ENCODE measurements at regions not wholly inside any gene's neighbourhood (a gene's known extent, or its start where the extent isn't known, plus 50 kb on each side); places are given as distances from the start of the nearest gene placed in this dataset.

DNA sequence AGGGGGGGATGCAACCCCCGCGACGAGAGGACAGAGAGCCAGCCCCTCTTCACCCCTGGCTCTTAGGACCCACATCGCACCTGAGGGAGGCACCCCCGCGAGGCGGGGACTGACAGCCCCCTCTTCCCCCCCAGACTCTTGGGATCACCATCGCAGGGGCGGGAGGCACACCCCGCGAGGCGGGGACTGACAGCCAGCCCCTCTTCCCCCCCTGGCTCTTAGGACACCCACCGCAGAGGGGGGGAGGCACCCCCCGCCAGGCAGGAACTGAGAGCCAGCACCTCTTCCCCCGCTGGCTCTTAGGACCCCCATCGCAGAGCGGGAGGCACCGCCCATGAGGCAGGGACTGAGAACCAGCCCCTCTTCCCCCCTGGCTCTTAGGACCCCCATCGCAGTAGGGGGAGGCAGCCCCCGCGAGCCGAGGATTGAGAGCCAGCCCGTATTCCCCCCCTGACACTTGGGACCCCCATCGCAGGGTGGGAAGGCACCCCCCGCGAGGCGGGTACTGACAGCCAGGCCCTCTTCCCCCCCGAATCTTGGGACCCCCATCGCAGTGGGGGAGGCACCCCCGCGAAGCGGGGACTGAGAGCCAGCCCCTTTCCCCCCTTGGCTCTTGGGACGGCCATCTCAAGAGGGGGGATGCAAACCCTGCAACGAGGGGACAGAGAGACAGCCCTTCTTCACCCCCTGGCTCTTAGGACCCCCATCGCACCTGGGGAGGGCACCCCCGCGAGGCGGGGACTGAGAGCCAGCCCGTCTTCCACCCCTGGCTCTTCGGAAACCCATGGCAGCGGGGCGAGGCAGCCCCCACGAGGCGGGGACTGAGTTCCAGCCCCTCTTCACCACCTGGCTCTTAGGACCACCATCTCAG, 2425.1 kb upstream of the PCDH20 start:
- no peak for ATAC-seq
- TF ChIP-seq, protein P1, sequence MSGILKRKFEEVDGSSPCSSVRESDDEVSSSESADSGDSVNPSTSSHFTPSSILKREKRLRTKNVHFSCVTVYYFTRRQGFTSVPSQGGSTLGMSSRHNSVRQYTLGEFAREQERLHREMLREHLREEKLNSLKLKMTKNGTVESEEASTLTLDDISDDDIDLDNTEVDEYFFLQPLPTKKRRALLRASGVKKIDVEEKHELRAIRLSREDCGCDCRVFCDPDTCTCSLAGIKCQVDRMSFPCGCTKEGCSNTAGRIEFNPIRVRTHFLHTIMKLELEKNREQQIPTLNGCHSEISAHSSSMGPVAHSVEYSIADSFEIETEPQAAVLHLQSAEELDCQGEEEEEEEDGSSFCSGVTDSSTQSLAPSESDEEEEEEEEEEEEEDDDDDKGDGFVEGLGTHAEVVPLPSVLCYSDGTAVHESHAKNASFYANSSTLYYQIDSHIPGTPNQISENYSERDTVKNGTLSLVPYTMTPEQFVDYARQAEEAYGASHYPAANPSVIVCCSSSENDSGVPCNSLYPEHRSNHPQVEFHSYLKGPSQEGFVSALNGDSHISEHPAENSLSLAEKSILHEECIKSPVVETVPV (CRISPR knock-in tag; IDR thresholded peaks at IDR 0.05) = no peak
- TF ChIP-seq TOX (CRISPR knock-in tag; IDR thresholded peaks at IDR 0.05; ENCODE audit: borderline replicate concordance) (no peak), GLIS3 (CRISPR knock-in tag; IDR thresholded peaks at IDR 0.05) (no peak), RARB (CRISPR knock-in tag; IDR thresholded peaks at IDR 0.05) (no peak), ISL1 (CRISPR knock-in tag; IDR thresholded peaks at IDR 0.05) (no peak), ZNF565 (CRISPR knock-in tag; conservative IDR thresholded peaks at IDR 0.05; ENCODE audit: low read depth) (no peak), ZFP30 (CRISPR knock-in tag; IDR thresholded peaks at IDR 0.05) (no peak), PPARA (CRISPR knock-in tag; IDR thresholded peaks at IDR 0.05; ENCODE audit: borderline replicate concordance) (no peak), ZNF70 (CRISPR knock-in tag; IDR thresholded peaks at IDR 0.05) (no peak), BACH2 (CRISPR knock-in tag; IDR thresholded peaks at IDR 0.05; ENCODE audit: borderline replicate concordance) (no peak), ZFP3 (CRISPR knock-in tag; IDR thresholded peaks at IDR 0.05) (no peak), SNAI2 (CRISPR knock-in tag; IDR thresholded peaks at IDR 0.05) (no peak), ESRRG (CRISPR knock-in tag; IDR thresholded peaks at IDR 0.05) (no peak), OSR1 (CRISPR knock-in tag; IDR thresholded peaks at IDR 0.05) (no peak), CSDC2 (CRISPR knock-in tag; IDR thresholded peaks at IDR 0.05) (no peak)
- TF ChIP-seq, protein P2, sequence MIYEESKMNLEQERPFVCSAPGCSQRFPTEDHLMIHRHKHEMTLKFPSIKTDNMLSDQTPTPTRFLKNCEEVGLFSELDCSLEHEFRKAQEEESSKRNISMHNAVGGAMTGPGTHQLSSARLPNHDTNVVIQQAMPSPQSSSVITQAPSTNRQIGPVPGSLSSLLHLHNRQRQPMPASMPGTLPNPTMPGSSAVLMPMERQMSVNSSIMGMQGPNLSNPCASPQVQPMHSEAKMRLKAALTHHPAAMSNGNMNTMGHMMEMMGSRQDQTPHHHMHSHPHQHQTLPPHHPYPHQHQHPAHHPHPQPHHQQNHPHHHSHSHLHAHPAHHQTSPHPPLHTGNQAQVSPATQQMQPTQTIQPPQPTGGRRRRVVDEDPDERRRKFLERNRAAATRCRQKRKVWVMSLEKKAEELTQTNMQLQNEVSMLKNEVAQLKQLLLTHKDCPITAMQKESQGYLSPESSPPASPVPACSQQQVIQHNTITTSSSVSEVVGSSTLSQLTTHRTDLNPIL (CRISPR knock-in tag; IDR thresholded peaks at IDR 0.05; ENCODE audit: low read depth) = no peak
- TF ChIP-seq, protein P3, sequence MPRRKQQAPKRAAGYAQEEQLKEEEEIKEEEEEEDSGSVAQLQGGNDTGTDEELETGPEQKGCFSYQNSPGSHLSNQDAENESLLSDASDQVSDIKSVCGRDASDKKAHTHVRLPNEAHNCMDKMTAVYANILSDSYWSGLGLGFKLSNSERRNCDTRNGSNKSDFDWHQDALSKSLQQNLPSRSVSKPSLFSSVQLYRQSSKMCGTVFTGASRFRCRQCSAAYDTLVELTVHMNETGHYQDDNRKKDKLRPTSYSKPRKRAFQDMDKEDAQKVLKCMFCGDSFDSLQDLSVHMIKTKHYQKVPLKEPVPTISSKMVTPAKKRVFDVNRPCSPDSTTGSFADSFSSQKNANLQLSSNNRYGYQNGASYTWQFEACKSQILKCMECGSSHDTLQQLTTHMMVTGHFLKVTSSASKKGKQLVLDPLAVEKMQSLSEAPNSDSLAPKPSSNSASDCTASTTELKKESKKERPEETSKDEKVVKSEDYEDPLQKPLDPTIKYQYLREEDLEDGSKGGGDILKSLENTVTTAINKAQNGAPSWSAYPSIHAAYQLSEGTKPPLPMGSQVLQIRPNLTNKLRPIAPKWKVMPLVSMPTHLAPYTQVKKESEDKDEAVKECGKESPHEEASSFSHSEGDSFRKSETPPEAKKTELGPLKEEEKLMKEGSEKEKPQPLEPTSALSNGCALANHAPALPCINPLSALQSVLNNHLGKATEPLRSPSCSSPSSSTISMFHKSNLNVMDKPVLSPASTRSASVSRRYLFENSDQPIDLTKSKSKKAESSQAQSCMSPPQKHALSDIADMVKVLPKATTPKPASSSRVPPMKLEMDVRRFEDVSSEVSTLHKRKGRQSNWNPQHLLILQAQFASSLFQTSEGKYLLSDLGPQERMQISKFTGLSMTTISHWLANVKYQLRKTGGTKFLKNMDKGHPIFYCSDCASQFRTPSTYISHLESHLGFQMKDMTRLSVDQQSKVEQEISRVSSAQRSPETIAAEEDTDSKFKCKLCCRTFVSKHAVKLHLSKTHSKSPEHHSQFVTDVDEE (CRISPR knock-in tag; IDR thresholded peaks at IDR 0.05) = no peak
- TF ChIP-seq, protein P4, sequence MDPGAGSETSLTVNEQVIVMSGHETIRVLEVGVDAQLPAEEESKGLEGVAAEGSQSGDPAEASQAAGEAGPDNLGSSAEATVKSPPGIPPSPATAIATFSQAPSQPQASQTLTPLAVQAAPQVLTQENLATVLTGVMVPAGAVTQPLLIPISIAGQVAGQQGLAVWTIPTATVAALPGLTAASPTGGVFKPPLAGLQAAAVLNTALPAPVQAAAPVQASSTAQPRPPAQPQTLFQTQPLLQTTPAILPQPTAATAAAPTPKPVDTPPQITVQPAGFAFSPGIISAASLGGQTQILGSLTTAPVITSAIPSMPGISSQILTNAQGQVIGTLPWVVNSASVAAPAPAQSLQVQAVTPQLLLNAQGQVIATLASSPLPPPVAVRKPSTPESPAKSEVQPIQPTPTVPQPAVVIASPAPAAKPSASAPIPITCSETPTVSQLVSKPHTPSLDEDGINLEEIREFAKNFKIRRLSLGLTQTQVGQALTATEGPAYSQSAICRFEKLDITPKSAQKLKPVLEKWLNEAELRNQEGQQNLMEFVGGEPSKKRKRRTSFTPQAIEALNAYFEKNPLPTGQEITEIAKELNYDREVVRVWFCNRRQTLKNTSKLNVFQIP (CRISPR knock-in tag; IDR thresholded peaks at IDR 0.05; ENCODE audit: borderline replicate concordance, low read depth) = no peak

DNA sequence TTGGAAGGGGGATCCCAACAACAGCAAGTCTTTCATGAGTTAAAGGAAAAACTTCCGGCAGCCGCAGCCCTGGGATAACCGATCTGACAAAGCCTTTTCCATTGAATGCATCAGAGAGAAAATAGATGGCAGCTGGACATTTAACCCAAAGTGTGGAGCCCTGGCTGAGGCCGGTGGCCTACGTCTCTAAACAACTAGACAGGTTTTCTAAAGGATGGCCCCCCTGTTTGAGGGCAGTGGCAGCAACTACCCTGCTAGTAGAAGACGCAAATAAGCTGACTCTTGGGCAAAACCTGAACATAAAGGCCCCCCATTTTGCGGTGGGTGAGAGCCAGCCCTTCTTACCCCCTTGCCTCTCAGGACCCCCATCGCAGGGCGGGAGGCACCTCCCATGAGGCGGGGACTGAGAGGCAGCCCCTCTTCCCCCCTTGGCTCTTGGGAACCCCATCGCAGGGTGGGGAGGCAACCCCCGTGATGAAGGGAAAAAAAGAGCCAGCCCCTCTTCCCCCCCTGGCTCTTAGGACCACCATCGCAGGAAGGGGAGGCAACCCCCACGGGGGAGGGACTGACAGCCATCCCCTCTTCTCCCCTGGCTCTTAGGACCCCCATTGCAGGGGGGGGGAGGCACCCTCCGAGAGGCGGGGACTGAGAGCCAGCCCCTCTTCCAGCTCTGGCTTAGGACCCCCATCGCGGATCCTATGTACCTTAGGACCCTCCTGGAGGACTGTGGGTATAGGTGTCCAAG, 2422.9 kb upstream of the PCDH20 start:
- TF ChIP-seq RARB (CRISPR knock-in tag; IDR thresholded peaks at IDR 0.05) (no peak), ZC3H10 (CRISPR knock-in tag; IDR thresholded peaks at IDR 0.05) (no peak), PPARA (CRISPR knock-in tag; IDR thresholded peaks at IDR 0.05; ENCODE audit: borderline replicate concordance) (no peak), ZFP30 (CRISPR knock-in tag; IDR thresholded peaks at IDR 0.05) (no peak), ISL1 (CRISPR knock-in tag; IDR thresholded peaks at IDR 0.05) (no peak), ZNF565 (CRISPR knock-in tag; conservative IDR thresholded peaks at IDR 0.05; ENCODE audit: low read depth) (no peak), ZNF8 (CRISPR knock-in tag; IDR thresholded peaks at IDR 0.05) (no peak), OSR1 (CRISPR knock-in tag; IDR thresholded peaks at IDR 0.05) (no peak), CSDC2 (CRISPR knock-in tag; IDR thresholded peaks at IDR 0.05) (no peak), ZFP3 (CRISPR knock-in tag; IDR thresholded peaks at IDR 0.05) (no peak)
- TF ChIP-seq, protein P2 (CRISPR knock-in tag; IDR thresholded peaks at IDR 0.05; ENCODE audit: low read depth) = no peak
- TF ChIP-seq, protein P5, sequence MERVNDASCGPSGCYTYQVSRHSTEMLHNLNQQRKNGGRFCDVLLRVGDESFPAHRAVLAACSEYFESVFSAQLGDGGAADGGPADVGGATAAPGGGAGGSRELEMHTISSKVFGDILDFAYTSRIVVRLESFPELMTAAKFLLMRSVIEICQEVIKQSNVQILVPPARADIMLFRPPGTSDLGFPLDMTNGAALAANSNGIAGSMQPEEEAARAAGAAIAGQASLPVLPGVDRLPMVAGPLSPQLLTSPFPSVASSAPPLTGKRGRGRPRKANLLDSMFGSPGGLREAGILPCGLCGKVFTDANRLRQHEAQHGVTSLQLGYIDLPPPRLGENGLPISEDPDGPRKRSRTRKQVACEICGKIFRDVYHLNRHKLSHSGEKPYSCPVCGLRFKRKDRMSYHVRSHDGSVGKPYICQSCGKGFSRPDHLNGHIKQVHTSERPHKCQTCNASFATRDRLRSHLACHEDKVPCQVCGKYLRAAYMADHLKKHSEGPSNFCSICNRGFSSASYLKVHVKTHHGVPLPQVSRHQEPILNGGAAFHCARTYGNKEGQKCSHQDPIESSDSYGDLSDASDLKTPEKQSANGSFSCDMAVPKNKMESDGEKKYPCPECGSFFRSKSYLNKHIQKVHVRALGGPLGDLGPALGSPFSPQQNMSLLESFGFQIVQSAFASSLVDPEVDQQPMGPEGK (CRISPR knock-in tag; IDR thresholded peaks at IDR 0.05; ENCODE audit: borderline replicate concordance) = no peak
- TF ChIP-seq, protein P3 (CRISPR knock-in tag; IDR thresholded peaks at IDR 0.05) = no peak
- TF ChIP-seq, protein P4 (CRISPR knock-in tag; IDR thresholded peaks at IDR 0.05; ENCODE audit: borderline replicate concordance, low read depth) = no peak
- no peak for ATAC-seq
